ENCODE measurements at regions not wholly inside any gene's neighbourhood (a gene's known extent, or its start where the extent isn't known, plus 50 kb on each side); places are given as distances from the start of the nearest gene placed in this dataset.

- TF ChIP-seq IRF1 (CRISPR knock-in tag; IDR thresholded peaks at IDR 0.05) (no peak), ETV6 (CRISPR knock-in tag; IDR thresholded peaks at IDR 0.05) (no peak), FOXP4 (CRISPR knock-in tag; IDR thresholded peaks at IDR 0.05) (no peak), ZNF396 (CRISPR knock-in tag; IDR thresholded peaks at IDR 0.05; ENCODE audit: borderline replicate concordance) (no peak)
Observed at GRCh38 chr4:141469392-141469791, 167.0 kb upstream of the IL15 start (continued).

GRCh38 chr4:141473026-141473540 is 163.3 kb upstream of the IL15 start:
- Mint-ChIP-seq H3K4me1 (no peaks in the 10 kb centered on the region), H3K4me3 (no peak overlapping the region), H3K36me3 (no peaks in the 10 kb centered on the region), H3K9me3 (no peaks in the 10 kb centered on the region), H3K27ac (no peak overlapping the region), H3K27me3 (ENCODE audit: low read depth) (no peaks in the 10 kb centered on the region)
- ATAC-seq, result no peak
- ChIA-PET POLR2A (no interaction called here), CTCF (no interaction called here)
- TF ChIP-seq ZSCAN18 (CRISPR knock-in tag; IDR thresholded peaks at IDR 0.05) (no peak), TP53 (CRISPR knock-in tag; IDR thresholded peaks at IDR 0.05) (no peak), FOXJ3 (CRISPR knock-in tag; IDR thresholded peaks at IDR 0.05; ENCODE audit: borderline replicate concordance) (no peak), USF1 (CRISPR knock-in tag; IDR thresholded peaks at IDR 0.05) (no peak), NR2C2 (CRISPR knock-in tag; IDR thresholded peaks at IDR 0.05) (no peak), PRRX2 (CRISPR knock-in tag; IDR thresholded peaks at IDR 0.05) (no peak), PRDM15 (CRISPR knock-in tag; IDR thresholded peaks at IDR 0.05) (no peak), ZNF219 (CRISPR knock-in tag; IDR thresholded peaks at IDR 0.05; ENCODE audit: borderline replicate concordance) (no peak), CREB1 (CRISPR knock-in tag; IDR thresholded peaks at IDR 0.05) (no peak), ZNF396 (CRISPR knock-in tag; IDR thresholded peaks at IDR 0.05; ENCODE audit: borderline replicate concordance) (no peak), E2F1 (CRISPR knock-in tag; IDR thresholded peaks at IDR 0.05) (no peak), HMGA2 (CRISPR knock-in tag; IDR thresholded peaks at IDR 0.05) (no peak), E2F4 (CRISPR knock-in tag; IDR thresholded peaks at IDR 0.05; ENCODE audit: borderline replicate concordance, low read depth) (no peak), ZMAT4 (CRISPR knock-in tag; IDR thresholded peaks at IDR 0.05) (no peak), SMAD3 (CRISPR knock-in tag; IDR thresholded peaks at IDR 0.05; ENCODE audit: borderline replicate concordance) (no peak), TEAD4 (CRISPR knock-in tag; IDR thresholded peaks at IDR 0.05) (no peak), OVOL2 (CRISPR knock-in tag; IDR thresholded peaks at IDR 0.05; ENCODE audit: borderline replicate concordance) (no peak), MLX (CRISPR knock-in tag; IDR thresholded peaks at IDR 0.05) (no peak)
- DNase-seq (ENCODE audit: low spot score), result no peak

All from WTC11 (cell line).